Left ventricle myocardium superior (tissue), 1 donor: ENCODE measurements at regions not wholly inside any gene's neighbourhood (a gene's known extent, or its start where the extent isn't known, plus 50 kb on each side); places are given as distances from the start of the nearest gene placed in this dataset.

Experiments used
- ATAC-seq: fragments of 200-7000 bp; cut with Tn5 transposase; one replicate; pipeline ENCODE4 v1.9.1; 2020; ENCODE audit warnings: mild to moderate bottlenecking, moderate library complexity
- DNase-seq: peaks from one replicate; pipeline ENCODE4 v3.0.0-alpha.2; 2020
- intact Hi-C: fragments of 100-400 bp; cut with micrococcal nuclease; formaldehyde crosslinking; loops from one replicate; pipeline ENCODE4 v1.11.0; 2022
- donor health status: DM: no; HTN: yes; CAD: no; lungs with severe emphysema.

GRCh38 chr12:46908236-46908935 is 82.6 kb upstream of the SLC38A4 start:
- intact Hi-C loops = no loop called here
- DNase-seq = no peak
- no peak for ATAC-seq

GRCh38 chr12:46908936-46909635 is 83.3 kb upstream of the SLC38A4 start:
- no peak for DNase-seq
- intact Hi-C loops = no loop called here
- ATAC-seq = no peak

GRCh38 chr12:46910830-46911229 is 85.0 kb upstream of the SLC38A4 start:
- ATAC-seq (no peak), DNase-seq (no peak)
- intact Hi-C loops = no loop called here

- DNase-seq (no peak), ATAC-seq (no peak)
- intact Hi-C loops = no loop called here
Measured at GRCh38 chr12:46914336-46914735, 88.5 kb upstream of the SLC38A4 start.

GRCh38 chr12:46915082-46915481 is 89.3 kb upstream of the SLC38A4 start:
- ATAC-seq = peak; percentile 77
- DNase-seq = peak; percentile 31
- intact Hi-C loops = no loop called here

GRCh38 chr12:46915836-46916235 is 90.0 kb upstream of the SLC38A4 start:
- ATAC-seq = no peak
- intact Hi-C loops = no loop called here
- DNase-seq = no peak

- DNase-seq (peak; percentile 31), ATAC-seq (peak; percentile 73)
- intact Hi-C loops = no loop called here
Measured at GRCh38 chr12:46916796-46917419, 91.1 kb upstream of the SLC38A4 start.

GRCh38 chr12:46917821-46918220 is 92.0 kb upstream of the SLC38A4 start:
- ATAC-seq (no peak), DNase-seq (no peak)
- intact Hi-C loops = no loop called here

- intact Hi-C loops = no loop called here
- ATAC-seq = no peak
- no peak for DNase-seq
Measured at GRCh38 chr12:46918631-46919030, 92.8 kb upstream of the SLC38A4 start.

- intact Hi-C loops = loop anchor here (10.0 kb wide), 1 partner anchor 585 kb away; no protein-coding TSS in a partner anchor
- ATAC-seq (no peak), DNase-seq (no peak)
Measured at GRCh38 chr12:46919666-46920400, 94.0 kb upstream of the SLC38A4 start.

- DNase-seq = no peak
- no peak for ATAC-seq
- intact Hi-C loops = loop anchor here (10.0 kb wide), 1 partner anchor 586 kb away; no protein-coding TSS in a partner anchor
Measured at GRCh38 chr12:46920499-46920898, 94.7 kb upstream of the SLC38A4 start.

GRCh38 chr12:46921048-46921763 is 95.4 kb upstream of the SLC38A4 start:
- intact Hi-C loops = loop anchor here (10.0 kb wide), 1 partner anchor 586 kb away; no protein-coding TSS in a partner anchor
- no peak for ATAC-seq
- no peak for DNase-seq

- ATAC-seq = no peak
- no peak for DNase-seq
- intact Hi-C loops = loop anchor here (10.0 kb wide), 1 partner anchor 587 kb away; no protein-coding TSS in a partner anchor
Measured at GRCh38 chr12:46921764-46922133, 96.0 kb upstream of the SLC38A4 start.

- ATAC-seq (no peak), DNase-seq (no peak)
- intact Hi-C loops = loop anchor here (10.0 kb wide), 1 partner anchor 592 kb away; no protein-coding TSS in a partner anchor
Measured at GRCh38 chr12:46926526-46926925, 100.7 kb upstream of the SLC38A4 start.

- DNase-seq (no peak), ATAC-seq (no peak)
- intact Hi-C loops = loop anchor here (5.0 kb wide), 1 partner anchor 253 kb away; no protein-coding TSS in a partner anchor
Measured at GRCh38 chr12:46930101-46930500, 104.3 kb upstream of the SLC38A4 start.

GRCh38 chr12:46933947-46934346 is 108.2 kb upstream of the SLC38A4 start:
- ATAC-seq = peak; percentile 60
- intact Hi-C loops = loop anchor here (5.0 kb wide), 1 partner anchor 257 kb away; no protein-coding TSS in a partner anchor
- no peak for DNase-seq

GRCh38 chr12:46934374-46935111 is 108.7 kb upstream of the SLC38A4 start:
- DNase-seq (no peak), ATAC-seq (no peak)
- intact Hi-C loops = loop anchor here (5.0 kb wide), 1 partner anchor 257 kb away; no protein-coding TSS in a partner anchor

GRCh38 chr12:46935271-46935847 is 109.6 kb upstream of the SLC38A4 start:
- intact Hi-C loops = no loop called here
- no peak for ATAC-seq
- DNase-seq = no peak
